ENCODE measurements at regions not wholly inside any gene's neighbourhood (a gene's known extent, or its start where the extent isn't known, plus 50 kb on each side); places are given as distances from the start of the nearest gene placed in this dataset.
A peak's percentile ranks its signal among the peaks of the same experiment; 100 is the strongest.

DNA sequence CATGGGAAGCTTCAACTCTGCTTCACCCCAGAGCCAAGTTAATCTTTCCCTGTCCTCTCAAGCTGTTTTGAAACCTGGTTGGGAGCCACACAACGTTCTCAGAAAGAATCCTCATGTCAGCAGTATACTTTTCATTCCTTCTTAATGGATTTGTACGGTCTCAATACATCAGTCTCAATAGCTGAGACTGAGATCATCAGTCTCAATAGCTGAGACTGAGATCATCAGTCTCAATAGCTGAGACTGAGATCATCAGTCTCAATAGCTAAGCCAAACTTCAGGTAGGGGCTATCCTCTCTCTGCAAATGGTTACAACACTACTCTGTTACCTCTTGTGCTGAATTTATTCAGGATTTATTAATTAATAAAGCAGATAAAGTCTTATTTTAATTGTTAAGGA is 1317.4 kb upstream of the CDH9 start:
- TF ChIP-seq, protein P1, sequence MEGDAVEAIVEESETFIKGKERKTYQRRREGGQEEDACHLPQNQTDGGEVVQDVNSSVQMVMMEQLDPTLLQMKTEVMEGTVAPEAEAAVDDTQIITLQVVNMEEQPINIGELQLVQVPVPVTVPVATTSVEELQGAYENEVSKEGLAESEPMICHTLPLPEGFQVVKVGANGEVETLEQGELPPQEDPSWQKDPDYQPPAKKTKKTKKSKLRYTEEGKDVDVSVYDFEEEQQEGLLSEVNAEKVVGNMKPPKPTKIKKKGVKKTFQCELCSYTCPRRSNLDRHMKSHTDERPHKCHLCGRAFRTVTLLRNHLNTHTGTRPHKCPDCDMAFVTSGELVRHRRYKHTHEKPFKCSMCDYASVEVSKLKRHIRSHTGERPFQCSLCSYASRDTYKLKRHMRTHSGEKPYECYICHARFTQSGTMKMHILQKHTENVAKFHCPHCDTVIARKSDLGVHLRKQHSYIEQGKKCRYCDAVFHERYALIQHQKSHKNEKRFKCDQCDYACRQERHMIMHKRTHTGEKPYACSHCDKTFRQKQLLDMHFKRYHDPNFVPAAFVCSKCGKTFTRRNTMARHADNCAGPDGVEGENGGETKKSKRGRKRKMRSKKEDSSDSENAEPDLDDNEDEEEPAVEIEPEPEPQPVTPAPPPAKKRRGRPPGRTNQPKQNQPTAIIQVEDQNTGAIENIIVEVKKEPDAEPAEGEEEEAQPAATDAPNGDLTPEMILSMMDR (IDR thresholded peaks at IDR 0.05; ENCODE audit: insufficient read depth, low read length, severe bottlenecking), result no peak
- Histone ChIP-seq H3K36me3 (ENCODE audit: control insufficient read depth, insufficient read depth, low read length) (no peaks in the 10 kb centered on the region), H3K27me3 (ENCODE audit: control insufficient read depth, insufficient read depth, low read length) (no peaks in the 10 kb centered on the region), H3K4me3 (ENCODE audit: low read depth, low read length) (no peak overlapping the region)
- DNase-seq (ENCODE audit: low read depth), result peak; percentile 21
- no peak for FAIRE-seq

DNA sequence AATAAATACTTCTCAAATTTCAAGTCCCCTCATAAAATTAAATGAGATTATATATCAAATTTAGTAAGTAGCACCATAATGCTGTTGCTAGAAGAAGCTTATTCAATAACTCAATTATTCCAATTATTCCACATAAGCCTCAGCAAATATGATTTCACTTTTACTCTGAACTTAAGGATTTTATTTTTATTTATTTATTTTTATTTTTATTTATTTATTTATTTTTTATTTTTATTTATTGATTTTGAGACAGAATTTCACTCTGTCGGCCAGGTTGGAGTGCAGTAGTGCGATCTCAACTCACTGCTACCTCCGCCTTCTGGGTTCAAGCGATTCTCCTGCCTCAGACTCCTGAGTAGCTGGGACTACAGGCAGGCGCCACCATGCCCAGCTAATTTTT is 1308.3 kb upstream of the CDH9 start:
- no peak for FAIRE-seq
- no peak for DNase-seq (ENCODE audit: low read depth)
- TF ChIP-seq, protein P1 (IDR thresholded peaks at IDR 0.05; ENCODE audit: insufficient read depth, low read length, severe bottlenecking), result no peak
- Histone ChIP-seq H3K36me3 (ENCODE audit: control insufficient read depth, insufficient read depth, low read length) (no peaks in the 10 kb centered on the region), H3K4me3 (ENCODE audit: low read depth, low read length) (no peak overlapping the region), H3K27me3 (ENCODE audit: control insufficient read depth, insufficient read depth, low read length) (no peaks in the 10 kb centered on the region)

DNA sequence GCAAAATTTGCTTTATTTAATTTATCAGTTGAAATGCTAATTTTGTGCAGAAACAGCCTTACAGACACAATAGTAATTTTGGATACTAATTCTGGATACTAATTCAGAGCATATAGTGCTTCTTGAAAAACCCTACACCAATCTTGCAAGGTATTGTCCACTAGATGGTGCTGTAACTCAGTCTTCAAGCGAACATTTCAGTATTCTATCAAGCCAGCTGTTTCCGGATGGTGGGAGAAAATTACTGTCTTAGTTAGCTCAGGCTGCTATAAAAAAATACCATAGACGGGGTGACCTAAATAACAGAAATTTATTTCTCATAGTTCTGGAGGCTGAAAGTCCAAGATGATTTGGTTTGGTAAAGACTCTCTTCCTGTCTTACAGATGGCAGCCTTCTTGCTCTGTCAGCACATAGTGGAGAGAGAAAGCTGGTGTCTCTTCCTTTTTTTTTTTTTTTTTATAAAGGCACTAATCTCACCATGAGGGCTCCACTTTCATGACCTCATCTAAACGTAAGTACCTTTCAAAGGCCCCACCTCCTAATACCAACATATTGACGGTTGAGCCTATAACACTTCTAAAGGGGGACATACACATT is 1306.5 kb upstream of the CDH9 start:
- H3K36me3 ChIP-seq (ENCODE audit: control insufficient read depth, insufficient read depth, low read length), result no peaks in the 10 kb centered on the region
- no peaks in the 10 kb centered on the region for H3K27me3 ChIP-seq (ENCODE audit: control insufficient read depth, insufficient read depth, low read length)
- TF ChIP-seq, protein P1 (IDR thresholded peaks at IDR 0.05; ENCODE audit: insufficient read depth, low read length, severe bottlenecking), result peak; percentile 52
- FAIRE-seq (no peak), DNase-seq (ENCODE audit: low read depth) (peak; percentile 65)
- H3K4me3 ChIP-seq (ENCODE audit: low read depth, low read length), result no peak overlapping the region

DNA sequence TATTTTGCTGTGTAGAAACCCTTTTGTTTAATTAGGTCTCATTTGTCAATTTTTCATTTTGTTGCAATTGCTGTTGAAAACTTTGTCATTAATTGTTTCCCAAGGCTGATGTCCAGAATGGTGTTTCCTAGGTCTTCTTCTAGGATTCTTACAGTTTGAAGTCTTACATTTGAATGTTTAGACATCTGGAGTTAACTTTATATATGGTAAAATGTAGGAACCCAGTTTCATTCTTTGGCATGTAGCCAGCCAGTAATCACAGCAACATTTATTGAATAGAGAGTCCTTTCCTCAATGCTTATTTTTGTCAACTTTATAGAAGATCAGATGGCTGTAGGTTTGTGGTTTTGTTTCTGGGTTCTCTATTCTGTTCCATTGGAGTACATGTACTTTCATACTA is 1290.8 kb upstream of the CDH9 start:
- FAIRE-seq, result no peak

DNA sequence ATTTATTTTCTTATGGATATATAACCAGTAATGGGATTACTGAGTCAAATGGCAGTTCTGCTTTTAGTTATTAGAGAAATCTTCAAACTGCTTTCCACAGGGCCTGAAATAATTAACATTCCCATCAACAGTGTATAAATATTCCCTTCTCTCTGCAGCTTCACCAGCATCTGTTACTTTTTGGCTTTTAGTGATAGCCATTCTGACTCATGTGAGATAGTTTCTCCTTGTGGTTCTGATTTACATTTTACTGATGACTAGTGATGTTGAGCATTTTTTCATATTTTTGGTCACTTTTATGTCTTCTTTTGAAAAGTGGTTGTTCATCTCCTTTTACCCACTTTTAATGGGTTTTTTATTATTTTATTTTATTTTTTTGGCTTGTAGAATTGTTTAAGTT is 1290.3 kb upstream of the CDH9 start:
- TF ChIP-seq, protein P1 (IDR thresholded peaks at IDR 0.05; ENCODE audit: insufficient read depth, low read length, severe bottlenecking), result no peak
- no peak for FAIRE-seq
- H3K36me3 ChIP-seq (ENCODE audit: control insufficient read depth, insufficient read depth, low read length), result no peaks in the 10 kb centered on the region
- no peak for DNase-seq (ENCODE audit: low read depth)
- H3K27me3 ChIP-seq (ENCODE audit: control insufficient read depth, insufficient read depth, low read length), result no peaks in the 10 kb centered on the region
- no peak overlapping the region for H3K4me3 ChIP-seq (ENCODE audit: low read depth, low read length)

More for the DNA sequence above, 1290.8 kb upstream of the CDH9 start:
- no peak overlapping the region for H3K4me3 ChIP-seq (ENCODE audit: low read depth, low read length)
- no peaks in the 10 kb centered on the region for H3K36me3 ChIP-seq (ENCODE audit: control insufficient read depth, insufficient read depth, low read length)
- DNase-seq (ENCODE audit: low read depth), result no peak
- TF ChIP-seq, protein P1 (IDR thresholded peaks at IDR 0.05; ENCODE audit: insufficient read depth, low read length, severe bottlenecking), result no peak
- no peaks in the 10 kb centered on the region for H3K27me3 ChIP-seq (ENCODE audit: control insufficient read depth, insufficient read depth, low read length)

DNA sequence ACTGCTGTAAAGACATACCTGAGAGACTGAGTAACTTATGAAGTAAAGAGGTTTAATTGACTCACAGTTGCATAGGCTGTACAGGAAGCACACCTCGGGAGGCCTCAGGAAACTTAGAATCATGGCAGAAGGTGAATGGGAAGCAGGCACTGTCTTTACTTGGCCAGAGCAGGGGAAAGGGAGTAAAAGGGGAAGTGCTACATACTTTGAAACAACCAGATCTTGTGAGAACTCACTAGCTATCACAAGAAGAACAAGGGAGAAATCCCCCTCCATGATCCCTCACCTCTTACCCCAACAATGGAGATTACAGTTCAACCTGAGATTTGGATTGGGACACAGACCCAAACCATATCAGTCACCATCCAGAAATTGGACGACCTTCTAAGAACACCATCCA is 1285.8 kb upstream of the CDH9 start:
- no peaks in the 10 kb centered on the region for H3K27me3 ChIP-seq (ENCODE audit: control insufficient read depth, insufficient read depth, low read length)
- TF ChIP-seq, protein P1 (IDR thresholded peaks at IDR 0.05; ENCODE audit: insufficient read depth, low read length, severe bottlenecking), result no peak
- FAIRE-seq (no peak), DNase-seq (ENCODE audit: low read depth) (no peak)
- no peaks in the 10 kb centered on the region for H3K36me3 ChIP-seq (ENCODE audit: control insufficient read depth, insufficient read depth, low read length)
- H3K4me3 ChIP-seq (ENCODE audit: low read depth, low read length), result no peak overlapping the region
